ENCODE measurements at regions not wholly inside any gene's neighbourhood (a gene's known extent, or its start where the extent isn't known, plus 50 kb on each side); places are given as distances from the start of the nearest gene placed in this dataset.

GRCh38 chr7:156174428-156174827 lies 362.2 kb upstream of the SHH start:
- no peak for TF ChIP-seq GATA2 (IDR thresholded peaks at IDR 0.05; ENCODE audit: low read depth, low read length)
- no peak for TF ChIP-seq GATA3 (IDR thresholded peaks at IDR 0.05; ENCODE audit: low read depth, low read length)

Measured in SH-SY5Y (cell line).